GM21360 (cell line): ENCODE measurements at regions not wholly inside any gene's neighbourhood (a gene's known extent, or its start where the extent isn't known, plus 50 kb on each side); places are given as distances from the start of the nearest gene placed in this dataset.

Experiments used
- ATAC-seq: cut with Tn5 transposase; IDR thresholded peaks from one replicate; pipeline ENCODE4 v1.9.1; 2021; ENCODE audit warnings: mild to moderate bottlenecking, moderate library complexity; ENCODE audit not compliant: unreplicated experiment

DNA sequence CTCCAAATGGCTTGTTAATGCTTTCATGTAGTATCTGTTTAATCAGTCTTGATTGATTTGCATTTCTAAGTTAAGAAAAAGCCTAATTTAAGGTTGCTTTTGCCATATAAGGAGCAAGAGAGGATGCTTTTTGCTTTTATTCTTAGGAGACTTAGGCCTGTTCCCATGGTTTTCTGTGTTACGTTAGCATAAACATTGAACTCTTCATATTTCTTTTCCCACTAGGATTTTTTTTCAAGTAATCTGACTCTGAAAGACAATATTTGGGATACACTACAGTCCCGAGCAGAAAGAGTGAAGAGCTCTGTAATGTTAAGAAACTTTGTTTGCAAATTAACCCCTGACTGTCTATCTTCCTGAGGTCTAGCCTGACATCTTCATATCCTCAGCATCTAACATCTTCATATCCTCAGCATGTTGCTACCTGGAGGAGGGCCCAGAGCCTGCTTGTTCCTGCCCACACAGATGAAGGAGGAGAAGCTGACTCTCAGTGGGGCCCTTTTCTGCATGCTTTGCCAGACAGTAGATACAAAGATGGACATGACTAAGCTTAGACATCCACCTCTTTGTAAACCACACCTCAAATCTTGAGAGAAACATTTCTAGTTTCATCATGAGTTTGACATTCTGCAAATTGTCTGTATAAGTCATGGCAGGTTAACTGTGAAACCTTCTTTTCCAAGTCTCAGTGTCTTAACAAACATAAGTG lies 86.2 kb upstream of the COL6A5 start:
- ATAC-seq: no peak

DNA sequence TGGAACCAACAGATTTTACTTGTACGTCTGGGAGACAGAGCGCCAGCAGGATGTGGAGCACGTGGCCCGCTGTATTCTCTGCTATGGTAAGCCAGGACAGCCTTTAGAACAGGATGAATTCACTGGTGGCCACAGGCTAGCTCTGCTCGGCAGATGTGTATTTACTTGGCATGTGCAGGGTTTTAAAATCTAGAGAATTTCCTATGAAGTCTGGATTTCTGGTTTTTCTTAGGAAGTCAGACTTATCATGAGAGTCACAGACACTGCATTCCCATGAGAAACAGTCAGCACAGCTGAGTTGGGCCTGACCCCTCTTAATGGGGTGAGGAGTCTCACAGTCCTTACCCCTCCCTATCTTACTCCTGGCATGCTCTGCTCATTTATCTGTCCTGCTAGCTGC lies 84.6 kb upstream of the COL6A5 start:
- ATAC-seq: no peak

DNA sequence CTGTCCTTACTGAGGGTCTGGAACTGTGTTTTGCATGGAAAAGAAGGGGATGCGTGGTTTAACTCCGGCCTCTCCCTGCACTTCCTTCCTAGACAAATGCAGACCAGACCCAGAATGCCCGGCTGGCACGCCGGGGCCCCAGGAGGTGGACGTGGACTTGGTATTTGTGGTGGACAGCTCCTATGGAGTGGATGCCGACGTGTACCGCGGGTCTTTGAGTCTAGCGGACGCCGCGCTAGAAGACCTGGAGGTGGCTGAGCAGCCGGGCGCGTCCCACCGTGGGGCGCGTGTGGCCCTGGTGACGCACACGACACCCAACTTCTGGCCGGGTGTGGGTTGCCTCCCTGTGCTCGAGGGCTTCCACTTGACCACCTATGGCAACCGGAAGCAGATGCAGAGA lies 81.8 kb upstream of the COL6A5 start:
- no peak for ATAC-seq

DNA sequence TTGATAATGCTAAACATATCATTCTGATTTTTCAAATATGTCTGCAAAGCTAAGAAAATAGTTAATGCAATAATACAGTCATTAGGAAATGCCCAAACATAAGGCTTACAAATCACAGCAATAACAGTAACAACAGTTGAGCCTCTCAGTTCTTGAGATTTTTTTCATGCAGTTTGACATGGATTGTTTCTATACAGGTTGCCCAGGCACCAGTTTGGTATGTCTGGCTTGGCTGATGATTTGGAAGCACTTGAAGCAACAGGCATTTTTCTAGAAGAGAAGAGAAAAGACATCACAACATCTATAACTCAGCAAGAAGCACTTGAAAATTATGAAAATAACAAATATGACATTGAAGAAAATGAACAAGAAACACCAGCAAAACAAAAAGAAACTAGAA lies 78.7 kb upstream of the COL6A5 start:
- ATAC-seq: no peak

DNA sequence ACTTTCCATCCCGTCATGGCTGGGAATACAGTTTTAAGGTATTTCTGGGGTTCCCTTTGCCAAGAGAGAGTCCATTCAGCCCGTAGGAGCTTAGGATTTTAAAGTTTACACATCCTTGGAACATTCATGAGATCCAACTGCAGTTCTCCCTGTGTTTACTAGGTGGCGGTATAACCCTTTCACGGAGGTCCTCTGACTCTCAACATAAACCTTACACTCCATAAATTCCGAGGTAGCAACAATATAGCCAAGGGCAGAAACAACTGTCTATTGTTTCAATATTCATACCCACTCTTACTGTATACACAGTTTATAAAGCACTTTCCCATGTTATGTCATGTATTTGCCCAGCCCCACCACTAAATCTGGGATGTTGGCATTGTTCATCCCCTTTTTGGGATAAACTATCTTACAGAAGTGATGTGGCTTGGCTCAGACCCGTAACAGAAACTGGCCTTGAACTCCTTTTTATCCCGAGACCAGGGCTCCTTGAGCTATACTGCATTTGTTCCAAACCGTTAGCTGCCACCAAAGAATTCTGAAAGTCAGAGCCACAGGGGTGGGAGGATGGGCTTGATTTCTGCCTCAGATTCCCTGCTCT lies 69.2 kb upstream of the COL6A5 start:
- peak; percentile 66 for ATAC-seq

DNA sequence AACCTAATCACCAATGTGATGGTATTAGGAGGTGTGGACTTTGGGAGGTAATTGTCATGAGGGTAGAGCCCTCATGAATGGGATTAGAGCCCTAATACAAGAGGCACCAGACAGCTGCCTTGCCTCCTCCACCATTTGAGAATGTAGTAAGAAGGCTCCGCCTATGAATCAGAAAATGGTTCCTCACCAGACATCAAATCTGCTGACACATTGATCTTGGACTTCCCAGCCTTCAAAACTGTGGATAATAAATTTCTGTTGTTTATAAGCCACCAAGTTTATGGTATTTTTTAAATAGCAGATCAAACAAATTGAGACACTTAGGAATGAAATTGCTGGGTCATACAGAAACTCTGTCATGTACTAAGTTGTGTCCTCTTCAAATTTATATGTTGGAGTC lies 56.8 kb upstream of the COL6A5 start:
- no peak for ATAC-seq

DNA sequence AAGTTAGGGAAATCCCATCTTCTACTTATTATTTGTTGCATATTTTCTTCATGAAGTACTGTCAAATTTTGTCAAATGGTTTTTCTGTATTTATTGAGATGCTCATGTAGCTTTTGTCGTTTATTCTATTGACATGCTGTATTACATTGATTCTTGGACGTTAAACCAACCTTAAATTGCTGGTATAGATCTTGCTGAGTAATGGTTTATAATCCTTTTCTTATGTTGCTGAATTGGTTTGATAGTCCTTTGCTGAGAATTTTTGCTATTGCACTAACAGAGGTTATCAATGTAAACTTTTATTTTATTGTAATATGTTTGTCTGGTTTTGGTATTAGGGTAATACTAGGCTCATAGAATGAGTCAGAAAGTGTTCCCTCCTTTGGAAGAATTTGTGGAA lies 54.3 kb upstream of the COL6A5 start:
- no peak for ATAC-seq

DNA sequence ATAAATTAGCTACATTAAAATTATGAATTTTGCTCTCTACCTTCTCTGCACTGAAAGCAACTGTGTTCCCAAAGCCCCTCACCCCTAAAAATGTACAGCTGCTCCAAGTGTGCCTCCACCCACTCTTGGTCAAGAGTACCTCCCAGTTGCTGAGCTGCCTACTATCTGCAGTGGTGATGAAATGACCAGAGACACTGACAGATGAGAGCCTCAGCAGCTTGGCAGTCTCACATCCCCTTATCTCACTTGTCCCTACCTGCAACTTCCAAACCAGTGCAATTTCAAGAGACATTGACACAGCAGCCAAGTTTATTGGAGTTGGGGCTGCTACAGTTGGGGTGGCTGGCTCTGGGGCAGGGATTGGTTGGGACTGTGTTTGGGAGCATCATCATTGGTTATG lies 52.2 kb upstream of the COL6A5 start:
- no peak for ATAC-seq
